NCI-H1105 treated with DMSO at 0.1 percent for 48 hours (cell line): ENCODE measurements at regions not wholly inside any gene's neighbourhood (a gene's known extent, or its start where the extent isn't known, plus 50 kb on each side); places are given as distances from the start of the nearest gene placed in this dataset.

ENCODE experiments used
- DNase-seq: peaks from one replicate; lab custom pipeline; 2025; lab: John Stamatoyannopoulos, UW

DNA sequence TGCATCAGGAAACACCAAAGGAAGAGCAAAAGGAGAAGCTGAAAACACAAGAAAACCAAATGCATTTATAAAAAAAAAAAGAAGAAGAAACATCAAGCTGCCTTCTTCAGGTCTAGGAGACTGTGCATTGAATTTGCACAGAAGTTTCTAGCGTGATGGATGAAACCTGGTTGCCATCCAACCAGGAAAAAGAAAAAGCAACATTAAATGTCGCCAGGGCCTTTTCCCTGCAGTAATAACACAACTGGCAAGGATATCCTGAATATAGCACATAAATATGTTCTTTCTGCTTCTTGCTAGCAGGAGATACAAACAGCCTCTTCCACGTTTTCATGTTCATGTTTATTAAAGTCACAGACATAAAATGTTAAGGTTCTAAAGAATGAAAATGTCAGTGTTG, 60.8 kb upstream of the ZFP42 start:
- no peak for DNase-seq

DNA sequence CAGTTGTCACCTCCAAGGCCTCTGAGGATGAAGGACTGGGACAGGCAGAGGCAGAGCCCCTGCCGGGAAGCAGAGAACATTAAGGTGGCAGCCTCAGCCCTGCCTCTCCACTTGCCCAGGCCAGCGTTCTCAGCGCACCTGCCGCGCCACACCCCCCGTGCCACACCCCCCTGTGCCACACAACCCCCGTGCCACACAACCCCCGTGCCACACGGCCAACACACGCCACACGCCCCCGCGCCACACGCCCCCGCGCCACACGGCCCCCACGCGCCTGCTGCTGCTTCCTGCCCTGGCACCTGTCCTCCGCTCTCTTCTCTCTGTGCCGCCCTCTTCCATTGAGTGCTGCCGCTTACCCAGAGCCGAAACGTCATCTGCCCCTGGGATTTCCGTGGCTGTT, 58.0 kb upstream of the ZFP42 start:
- DNase-seq: no peak

DNA sequence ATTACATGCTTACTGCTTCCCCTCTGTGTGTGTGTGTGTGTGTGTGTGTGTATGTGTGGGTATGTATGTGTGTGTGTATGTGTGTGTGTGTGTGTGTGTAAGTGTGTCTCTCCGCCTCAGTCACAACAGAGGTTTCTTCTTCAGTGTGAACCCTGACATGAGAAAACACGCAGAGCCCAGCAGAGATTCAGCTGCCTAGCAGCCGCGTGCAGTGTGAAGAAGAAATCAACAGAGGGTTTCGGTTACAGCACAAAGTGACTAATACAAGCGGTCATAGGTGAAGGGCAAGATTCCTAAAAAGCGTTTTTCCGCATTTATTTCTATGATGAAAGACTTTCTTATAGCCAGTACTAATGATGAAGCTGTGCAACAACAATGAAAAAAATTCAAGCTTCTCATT, 55.3 kb upstream of the ZFP42 start:
- no peak for DNase-seq

DNA sequence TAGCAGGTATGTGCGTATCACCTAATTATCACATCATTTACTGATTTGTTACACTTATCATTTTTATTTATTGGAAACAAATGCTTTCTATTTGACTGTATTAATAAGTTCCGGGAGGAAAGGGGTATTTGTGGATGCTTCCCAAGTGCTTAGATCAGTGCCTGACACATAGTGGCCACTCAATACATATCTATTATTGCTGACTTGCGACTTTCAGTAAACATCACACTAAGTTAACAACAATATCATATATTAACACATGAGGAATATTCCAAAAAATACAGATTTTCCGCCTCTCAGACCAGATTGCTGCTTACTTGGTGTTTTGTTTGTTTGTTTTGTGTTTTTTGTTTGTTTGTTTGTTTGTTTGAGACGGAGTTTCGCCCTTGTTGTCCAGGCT, 52.6 kb upstream of the ZFP42 start:
- DNase-seq: no peak

DNA sequence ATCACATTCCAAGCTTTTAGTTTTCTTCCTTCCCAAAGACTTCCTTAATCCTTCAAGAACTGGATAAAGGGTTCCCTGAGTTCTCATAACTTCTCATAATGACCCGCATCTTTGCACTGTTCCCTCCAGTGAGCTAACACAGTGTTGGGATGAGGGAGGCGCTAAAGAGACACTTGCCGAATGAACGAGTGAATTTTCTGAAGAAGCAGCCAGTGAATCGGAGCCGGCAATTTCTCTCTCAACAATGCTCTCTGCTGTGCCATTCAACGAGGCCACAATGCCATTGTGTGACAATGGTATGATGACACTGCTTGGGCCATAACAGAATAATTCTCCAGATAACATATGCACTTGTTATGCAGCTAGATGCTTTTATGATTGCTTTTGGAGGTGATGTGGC, 51.4 kb upstream of the ZFP42 start:
- DNase-seq: no peak
